ENCODE measurements at regions not wholly inside any gene's neighbourhood (a gene's known extent, or its start where the extent isn't known, plus 50 kb on each side); places are given as distances from the start of the nearest gene placed in this dataset.

DNA sequence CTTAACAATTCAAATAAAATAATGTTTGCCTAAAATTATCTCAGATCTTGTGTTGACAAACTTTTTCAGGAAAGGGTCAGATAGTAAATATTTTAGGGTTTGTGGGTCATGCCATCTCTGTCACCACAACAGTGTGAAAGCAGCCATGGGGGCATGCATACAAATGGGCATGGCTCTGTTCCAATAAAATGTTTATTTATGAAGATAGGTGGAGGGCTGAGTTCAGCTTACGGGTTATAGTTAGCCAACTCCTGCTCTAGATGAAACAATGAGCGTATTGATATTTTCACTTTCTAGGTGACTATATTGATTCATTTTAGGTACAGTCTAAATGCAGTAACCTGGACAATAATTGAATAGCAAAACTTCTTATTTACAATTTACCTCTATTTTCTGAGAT, 533.8 kb upstream of the CLINT1 start:
- no peak for FAIRE-seq

DNA sequence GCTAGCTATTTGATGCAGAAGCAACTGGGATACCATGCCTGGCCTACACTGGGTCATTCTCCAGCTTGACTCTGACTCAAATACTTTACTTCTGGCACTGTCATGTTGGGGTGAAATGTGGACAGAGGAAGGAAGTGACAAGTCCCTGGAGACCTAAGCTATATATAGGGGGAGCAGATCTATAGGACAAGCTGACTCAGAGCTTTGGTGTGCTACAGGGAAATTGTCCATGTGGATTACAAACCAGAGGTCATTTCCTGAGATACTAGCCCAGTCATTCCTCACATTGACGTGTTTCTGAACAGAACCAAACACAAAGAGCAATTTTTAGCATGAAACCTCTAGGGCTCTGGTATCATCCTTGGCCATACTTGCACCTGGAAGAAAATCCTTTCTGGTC, 531.6 kb upstream of the CLINT1 start:
- no peak for FAIRE-seq

GRCh38 chr5:158389786-158390185, 530.8 kb upstream of the CLINT1 start:
- no peak for FAIRE-seq

DNA sequence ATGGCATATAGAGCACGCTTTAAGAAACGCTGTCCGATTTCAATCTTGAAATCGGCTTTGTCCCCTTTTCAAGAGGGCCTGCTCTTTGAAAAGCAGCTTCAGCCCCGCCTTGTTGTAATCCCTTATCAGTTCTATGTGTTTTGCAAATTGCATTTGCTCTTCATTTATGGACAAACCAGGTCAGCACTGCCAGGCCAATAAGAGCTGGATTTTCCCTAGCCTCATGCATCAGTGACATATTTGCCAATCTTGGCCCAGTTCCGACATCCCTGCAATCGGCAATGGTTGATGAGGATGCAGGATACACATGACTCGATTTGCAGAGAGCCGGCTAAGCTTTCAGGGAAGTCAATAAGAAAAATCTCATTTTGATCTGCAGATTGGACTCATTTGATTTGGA, 529.1 kb upstream of the CLINT1 start:
- no peak for FAIRE-seq

GRCh38 chr5:158387499-158387898, 528.6 kb upstream of the CLINT1 start:
- no peak for FAIRE-seq

DNA sequence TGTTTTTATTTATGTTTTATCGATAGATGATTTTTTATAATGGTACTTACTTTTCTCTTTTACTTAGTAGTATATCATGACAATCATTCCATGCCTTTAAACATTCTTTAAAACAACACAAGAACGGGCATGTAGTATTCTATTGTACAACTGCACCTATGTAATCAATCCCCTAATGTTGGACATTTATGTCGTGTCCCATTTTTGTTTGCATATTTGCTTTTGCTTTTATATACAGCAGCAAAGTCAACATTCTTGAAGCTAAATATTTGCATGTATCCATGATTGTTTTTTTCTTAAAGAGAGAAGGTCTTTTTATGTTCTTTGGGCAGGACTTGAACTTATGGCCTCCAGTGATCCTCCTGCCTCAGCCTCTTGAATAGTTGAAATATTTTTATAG, 527.0 kb upstream of the CLINT1 start:
- no peak for FAIRE-seq

GRCh38 chr5:158384535-158385481, 525.9 kb upstream of the CLINT1 start:
- no peak for FAIRE-seq

- no peak for FAIRE-seq
Measured at GRCh38 chr5:158383486-158383885, 524.5 kb upstream of the CLINT1 start.

- no peak for FAIRE-seq
Measured at GRCh38 chr5:158382473-158382872, 523.5 kb upstream of the CLINT1 start.

- no peak for FAIRE-seq
Measured at GRCh38 chr5:158381614-158382160, 522.7 kb upstream of the CLINT1 start.

DNA sequence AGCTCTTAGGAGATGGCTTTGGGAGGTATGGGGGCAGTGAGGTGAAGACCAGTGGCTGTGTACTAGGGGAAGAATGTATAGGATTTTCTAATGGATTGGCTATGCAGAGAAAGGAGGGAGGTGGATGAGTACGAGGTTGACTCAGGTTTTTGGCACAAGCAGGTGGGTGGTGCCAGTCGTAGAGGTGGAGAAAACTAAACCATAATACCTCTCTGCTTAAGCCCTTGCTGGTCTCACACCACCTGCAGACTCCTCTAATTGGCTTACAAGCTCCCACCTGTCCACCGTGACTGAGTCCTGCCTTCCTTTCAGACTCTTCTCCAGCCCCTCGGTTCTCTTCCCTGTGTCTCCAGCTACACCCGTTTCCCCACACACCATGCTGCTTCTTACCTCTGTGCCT, 521.7 kb upstream of the CLINT1 start:
- no peak for FAIRE-seq

GRCh38 chr5:158378931-158379330, 520.0 kb upstream of the CLINT1 start:
- FAIRE-seq, result no peak

- FAIRE-seq, result no peak
Measured at GRCh38 chr5:158376679-158377078, 517.7 kb upstream of the CLINT1 start.

DNA sequence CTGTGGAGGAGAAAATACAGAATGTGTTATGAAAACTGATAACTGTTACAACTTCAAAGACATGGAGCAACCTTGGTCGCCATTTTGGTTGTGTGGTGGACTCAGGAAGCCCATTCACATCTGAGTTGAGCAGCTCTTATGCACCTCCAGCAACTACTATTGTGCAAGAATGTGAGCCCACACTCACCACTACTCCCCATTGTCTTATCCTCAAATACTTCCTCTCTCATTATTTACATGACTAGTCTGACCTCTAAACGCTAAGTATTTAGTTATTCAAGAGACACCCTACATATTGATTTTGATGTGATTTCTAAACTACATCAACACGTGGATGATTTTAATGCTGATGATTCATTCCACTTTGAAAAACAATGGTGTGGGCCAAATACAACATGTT, 516.6 kb upstream of the CLINT1 start:
- FAIRE-seq, result no peak

- FAIRE-seq, result no peak
Measured at GRCh38 chr5:158373608-158374395, 514.9 kb upstream of the CLINT1 start.

DNA sequence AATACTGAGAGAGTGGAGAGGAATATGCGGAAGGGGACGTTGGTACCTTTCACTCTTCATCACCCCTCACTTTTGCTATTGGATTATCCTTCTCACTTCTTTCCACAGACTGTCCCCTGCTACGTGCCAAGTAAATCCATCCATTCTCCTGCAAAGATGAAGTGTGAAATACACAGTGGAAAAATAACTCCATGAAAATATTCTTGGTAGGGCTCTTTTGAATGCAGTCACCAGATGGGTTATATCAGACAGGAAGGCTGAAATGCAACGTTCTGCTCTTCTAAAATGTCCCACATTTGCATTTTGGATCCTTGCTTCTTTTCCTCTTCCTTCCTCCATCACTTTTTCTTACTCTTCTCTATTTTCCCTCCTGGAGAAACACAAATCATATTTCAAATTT, 510.3 kb upstream of the CLINT1 start:
- no peak for FAIRE-seq

- FAIRE-seq, result no peak
Measured at GRCh38 chr5:158368686-158369085, 509.7 kb upstream of the CLINT1 start.

DNA sequence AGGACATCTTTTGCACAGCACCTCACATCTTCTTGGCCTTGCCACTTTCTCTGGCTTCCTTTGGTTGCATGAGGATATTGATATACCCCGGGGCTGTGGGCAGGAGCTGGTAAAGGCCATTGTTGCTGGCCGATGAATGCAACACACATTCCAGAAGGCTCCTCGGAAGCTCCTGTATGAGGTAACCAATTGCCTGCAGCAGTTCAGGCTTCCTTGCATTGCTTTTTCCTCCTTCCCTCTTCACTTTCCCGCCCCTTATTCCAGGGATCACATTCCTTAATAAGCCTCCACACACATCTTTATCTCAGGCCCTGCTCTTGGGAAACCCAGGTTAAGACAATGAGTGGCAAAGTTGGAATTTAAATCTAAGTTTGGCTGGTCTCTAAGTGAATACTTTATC, 505.4 kb upstream of the CLINT1 start:
- no peak for FAIRE-seq

DNA sequence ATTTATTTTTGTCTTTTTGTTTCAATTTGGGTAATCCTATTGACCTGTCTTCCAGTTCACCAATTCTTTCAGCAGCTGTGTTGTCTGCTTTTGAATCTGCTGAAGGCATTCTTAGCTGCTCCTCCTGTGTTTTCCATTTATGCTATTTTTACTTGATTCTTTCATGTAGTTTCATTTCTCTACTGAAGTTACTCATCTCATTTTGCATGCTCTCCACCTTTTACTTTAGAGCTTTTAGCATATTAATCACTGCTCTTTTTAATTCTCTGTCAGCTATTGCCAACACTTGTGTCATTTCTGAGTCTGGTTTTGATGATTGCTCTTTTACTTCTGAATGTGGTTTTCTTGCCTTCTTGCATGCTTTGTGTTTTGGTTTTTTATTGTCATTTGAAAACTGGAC, 496.0 kb upstream of the CLINT1 start:
- no peak for FAIRE-seq

DNA sequence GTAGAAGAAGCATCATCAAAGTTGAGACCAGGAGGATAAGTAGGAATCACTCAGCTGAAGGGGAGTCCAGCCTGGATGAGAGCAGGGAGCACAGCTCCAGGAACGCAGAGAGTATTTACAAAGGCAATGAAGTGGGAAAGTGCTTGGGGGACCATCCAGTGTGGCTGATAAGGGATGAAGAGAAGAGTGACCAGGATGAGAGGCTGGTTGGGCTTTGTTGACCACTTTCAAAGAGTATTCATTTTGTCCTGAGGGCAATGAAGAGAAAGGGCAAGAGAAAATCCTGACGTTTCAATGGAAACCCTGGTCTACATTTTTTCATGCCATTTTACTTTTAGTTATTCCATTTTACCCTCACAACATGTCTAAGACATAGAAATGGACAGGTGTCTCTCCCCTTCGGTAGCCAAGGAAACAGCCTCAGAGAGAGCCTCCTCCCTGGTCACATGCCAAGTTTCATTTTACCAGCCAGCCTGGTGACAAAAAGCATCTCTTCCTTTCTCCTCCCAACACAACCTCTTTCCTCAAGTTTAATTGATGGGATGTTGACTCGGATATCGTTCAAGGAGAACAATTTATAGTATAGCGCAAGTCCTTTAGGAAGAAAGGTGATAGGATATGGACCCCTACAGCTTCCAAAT, 492.7 kb upstream of the CLINT1 start:
- FAIRE-seq, result no peak

- FAIRE-seq, result no peak
Measured at GRCh38 chr5:158349987-158350386, 491.0 kb upstream of the CLINT1 start.

DNA sequence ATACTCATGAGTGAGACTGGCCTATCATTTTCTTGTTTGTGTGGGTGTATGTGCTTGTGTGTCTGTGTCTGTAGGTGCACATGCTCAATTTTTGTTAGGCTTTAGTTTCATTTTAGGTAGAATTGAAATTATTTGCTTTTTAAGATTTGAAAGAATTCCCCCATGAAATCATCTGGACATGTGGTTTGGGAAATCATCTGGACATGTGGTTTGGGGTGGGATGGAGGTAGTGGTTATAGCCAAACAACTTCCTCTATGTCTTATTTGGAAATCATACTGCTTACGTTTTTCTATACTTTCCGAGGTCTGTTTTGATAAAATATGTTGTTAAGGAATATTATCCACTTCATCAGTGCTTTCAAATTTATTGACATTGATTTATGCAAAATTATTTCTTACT, 485.4 kb upstream of the CLINT1 start:
- no peak for FAIRE-seq

- FAIRE-seq, result no peak
Measured at GRCh38 chr5:158340608-158341007, 481.7 kb upstream of the CLINT1 start.
